ENCODE measurements at regions not wholly inside any gene's neighbourhood (a gene's known extent, or its start where the extent isn't known, plus 50 kb on each side); places are given as distances from the start of the nearest gene placed in this dataset.

DNA sequence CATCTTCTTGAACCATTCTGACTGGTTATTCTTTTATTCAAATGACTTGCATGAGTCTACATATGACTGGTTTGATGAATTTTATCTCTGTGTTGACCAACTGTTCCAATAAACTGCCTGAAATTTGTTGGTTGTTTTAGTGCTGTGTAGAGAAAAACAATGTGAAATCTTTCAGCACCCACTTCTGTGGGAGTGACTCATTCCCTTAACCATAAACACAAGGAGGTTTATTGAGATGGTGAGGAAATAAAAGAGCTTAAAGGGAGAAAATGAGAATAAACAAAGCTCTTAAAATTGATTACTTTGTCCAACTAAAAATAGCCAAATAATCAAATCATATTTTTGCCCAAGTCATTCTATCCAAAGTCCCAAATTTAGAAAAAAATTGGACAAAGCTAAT is 341.1 kb downstream of the TGFB2 start:
- TF ChIP-seq, protein P1, sequence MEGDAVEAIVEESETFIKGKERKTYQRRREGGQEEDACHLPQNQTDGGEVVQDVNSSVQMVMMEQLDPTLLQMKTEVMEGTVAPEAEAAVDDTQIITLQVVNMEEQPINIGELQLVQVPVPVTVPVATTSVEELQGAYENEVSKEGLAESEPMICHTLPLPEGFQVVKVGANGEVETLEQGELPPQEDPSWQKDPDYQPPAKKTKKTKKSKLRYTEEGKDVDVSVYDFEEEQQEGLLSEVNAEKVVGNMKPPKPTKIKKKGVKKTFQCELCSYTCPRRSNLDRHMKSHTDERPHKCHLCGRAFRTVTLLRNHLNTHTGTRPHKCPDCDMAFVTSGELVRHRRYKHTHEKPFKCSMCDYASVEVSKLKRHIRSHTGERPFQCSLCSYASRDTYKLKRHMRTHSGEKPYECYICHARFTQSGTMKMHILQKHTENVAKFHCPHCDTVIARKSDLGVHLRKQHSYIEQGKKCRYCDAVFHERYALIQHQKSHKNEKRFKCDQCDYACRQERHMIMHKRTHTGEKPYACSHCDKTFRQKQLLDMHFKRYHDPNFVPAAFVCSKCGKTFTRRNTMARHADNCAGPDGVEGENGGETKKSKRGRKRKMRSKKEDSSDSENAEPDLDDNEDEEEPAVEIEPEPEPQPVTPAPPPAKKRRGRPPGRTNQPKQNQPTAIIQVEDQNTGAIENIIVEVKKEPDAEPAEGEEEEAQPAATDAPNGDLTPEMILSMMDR (IDR thresholded peaks at IDR 0.05): no peak
- TF ChIP-seq POLR2A (IDR thresholded peaks at IDR 0.05): no peak

Measured in uterus (tissue), 2 donors.